CD4-positive, alpha-beta T cell treated with Interleukin-2 at 100 ng/mL for 4 hours (primary cell): ENCODE measurements at regions not wholly inside any gene's neighbourhood (a gene's known extent, or its start where the extent isn't known, plus 50 kb on each side); places are given as distances from the start of the nearest gene placed in this dataset.
"Not testable (repeated sequence)": the region's sequence is repeated elsewhere in the genome, so short reads cannot be mapped to it uniquely, and the experiment has no call there.

ENCODE experiments used
- DNase-seq: peaks from one replicate; pipeline ENCODE4 v3.0.0-alpha.2; 2020; ENCODE audit warnings: low spot score

DNA sequence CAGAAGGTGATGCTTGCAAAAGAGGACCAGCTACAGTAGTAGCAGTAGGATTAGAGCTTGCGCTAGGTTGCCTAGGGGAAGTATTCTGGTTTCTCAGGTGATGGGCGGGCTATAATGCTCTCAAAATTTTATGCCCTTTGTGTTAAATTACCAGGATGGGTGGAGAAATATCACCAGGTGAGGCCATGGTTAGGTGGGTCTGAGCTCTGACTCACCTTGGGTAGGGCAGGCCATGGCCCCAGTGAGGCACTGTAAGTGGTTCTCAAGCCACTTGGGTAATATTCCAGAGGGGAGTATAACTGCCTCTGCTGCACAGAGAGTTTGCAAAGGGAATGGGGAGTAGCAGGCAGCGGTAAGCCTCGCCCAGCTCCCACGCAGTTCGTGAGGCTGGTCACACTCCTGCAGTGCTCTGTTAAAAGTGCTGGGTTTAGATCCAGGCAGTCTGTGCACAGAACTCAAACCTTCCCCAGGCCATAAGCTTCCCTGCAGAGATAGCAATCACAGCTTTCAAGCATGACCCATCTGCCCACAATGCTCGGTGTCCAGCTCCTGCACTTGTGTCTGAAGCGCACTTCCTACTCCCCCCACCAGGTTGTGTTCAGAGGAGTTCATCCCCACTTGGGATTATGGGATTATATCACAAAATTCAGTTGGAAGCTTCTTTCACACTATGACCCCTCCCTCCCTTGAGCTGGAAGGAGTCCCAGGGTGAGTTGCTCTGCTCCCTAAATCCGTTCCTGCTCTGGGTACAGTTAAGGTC lies 575.0 kb downstream of the CHSY3 start:
- DNase-seq: no peak

DNA sequence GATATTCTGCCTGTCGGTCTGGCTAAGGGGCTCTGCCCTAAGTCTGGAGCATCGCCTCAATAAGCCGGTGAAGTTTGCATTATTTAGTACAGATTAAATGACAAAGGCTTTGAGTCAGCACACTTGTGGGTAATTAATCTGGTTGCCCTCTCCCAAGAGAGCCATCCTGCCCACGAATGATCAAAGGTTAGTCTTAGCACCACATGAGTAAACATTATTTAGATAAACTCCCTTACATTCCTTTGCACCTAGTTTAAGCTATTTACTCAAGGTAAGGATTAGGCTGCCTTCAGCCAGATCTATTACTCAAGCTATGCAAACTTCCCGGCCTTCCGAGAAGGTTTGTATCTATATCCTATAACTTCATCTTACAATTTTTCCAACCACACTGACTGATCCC lies 572.1 kb downstream of the CHSY3 start:
- no peak for DNase-seq

DNA sequence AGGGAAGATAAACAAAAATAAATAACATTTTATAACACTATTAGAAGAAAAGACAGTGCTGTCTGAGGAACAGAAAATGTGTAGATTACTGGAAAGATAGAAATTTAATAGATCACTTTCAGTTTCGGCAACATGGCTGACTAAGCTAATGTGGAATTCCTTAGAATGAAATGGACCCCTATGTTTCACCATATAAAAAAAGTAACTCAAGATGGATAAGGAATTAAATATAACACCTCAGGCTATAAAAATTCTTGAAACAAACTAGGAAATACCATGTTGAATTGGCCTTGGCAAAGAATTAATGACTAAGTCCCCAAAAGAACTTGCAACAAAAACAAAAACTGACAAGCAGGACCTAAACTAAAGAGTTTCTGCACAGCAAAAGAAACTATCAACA lies 558.3 kb downstream of the CHSY3 start:
- no peak for DNase-seq

- DNase-seq: no peak
Measured at GRCh38 chr5:130455175-130455574, 550.9 kb downstream of the CHSY3 start.

DNA sequence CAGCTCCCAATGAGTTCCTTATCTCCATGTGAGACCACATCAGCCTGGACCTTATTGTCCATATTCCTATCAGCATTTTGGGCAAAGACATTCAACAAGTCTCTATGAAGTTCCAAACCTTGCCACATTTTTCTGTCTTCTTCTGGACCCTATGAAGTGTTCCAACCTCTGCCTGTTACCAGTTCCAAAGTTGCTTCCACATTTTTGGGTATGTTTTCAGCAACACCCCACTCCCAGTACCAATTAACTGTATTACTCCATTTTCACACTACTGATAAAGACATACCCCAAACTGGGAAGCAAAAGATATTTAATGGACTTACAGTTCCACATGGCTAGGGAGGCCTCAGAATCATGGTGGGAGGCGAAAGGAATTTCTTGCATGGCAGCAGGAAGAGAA lies 548.5 kb downstream of the CHSY3 start:
- no peak for DNase-seq

DNA sequence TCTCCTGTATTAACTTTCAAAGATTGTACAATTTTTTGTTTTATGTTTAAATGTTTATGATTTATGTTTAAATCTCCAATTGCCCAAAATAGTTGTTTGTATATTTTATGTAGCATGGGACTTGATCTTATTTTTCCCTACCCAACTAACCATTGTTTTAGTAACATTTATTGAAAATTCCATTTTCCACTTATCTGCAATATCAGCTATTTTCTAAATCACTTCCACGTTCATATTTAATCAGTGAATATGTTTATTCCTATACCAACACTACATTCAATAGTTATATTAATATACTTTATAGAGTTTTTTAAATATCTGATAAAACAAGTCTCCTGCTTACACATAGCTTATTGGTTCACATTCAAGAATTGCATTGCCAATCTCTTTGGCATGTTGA lies 532.2 kb downstream of the CHSY3 start:
- no peak for DNase-seq

GRCh38 chr5:130427222-130427955 lies 523.1 kb downstream of the CHSY3 start:
- DNase-seq: no peak

- DNase-seq: no peak
Measured at GRCh38 chr5:130425424-130425823, 521.2 kb downstream of the CHSY3 start.

- no peak for DNase-seq
Measured at GRCh38 chr5:130424341-130424740, 520.1 kb downstream of the CHSY3 start.

DNA sequence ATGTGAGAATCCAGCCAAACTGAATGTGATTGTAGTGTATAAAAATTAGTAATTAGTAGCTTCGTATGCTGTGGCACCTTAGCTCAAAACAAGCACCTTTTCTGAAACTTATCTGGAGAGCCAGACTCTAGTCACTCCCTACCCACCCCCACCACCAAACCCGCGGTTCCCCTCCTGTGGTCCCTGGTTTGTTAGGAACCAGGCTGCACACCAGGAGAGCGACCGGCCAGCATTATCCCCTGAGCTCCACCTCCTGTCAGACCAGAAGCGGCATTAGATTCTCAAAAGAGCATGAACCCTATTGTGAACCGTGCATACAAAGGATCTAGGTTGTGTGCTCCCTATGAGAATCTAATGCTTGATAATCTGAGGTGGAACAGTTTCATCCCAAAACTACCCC lies 498.6 kb downstream of the CHSY3 start:
- no peak for DNase-seq

GRCh38 chr5:130400091-130400490 lies 495.8 kb downstream of the CHSY3 start:
- no peak for DNase-seq

GRCh38 chr5:130398825-130399224 lies 494.6 kb downstream of the CHSY3 start:
- DNase-seq: no peak

- DNase-seq: not testable (repeated sequence)
Measured at GRCh38 chr5:130397727-130398126, 493.5 kb downstream of the CHSY3 start.

DNA sequence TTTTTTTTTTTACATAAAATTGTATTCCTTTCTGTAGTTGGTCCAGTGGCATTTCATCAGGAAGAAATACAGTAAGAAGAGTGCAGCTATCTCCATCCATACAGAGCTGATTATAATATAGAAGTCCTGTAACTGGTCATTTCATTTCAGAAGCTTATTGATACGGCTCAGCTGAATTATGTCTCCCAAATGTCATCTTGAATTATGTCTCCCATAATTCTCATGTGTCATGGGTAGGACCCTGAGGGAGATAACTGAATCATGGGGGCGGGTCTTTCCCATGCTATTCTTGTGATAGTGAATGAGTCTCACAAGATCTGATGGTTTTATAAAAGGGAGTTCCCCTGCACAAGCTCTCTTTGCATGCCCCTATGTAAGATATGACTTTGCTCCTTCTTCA lies 492.9 kb downstream of the CHSY3 start:
- no peak for DNase-seq

- not testable (repeated sequence) for DNase-seq
Measured at GRCh38 chr5:130391727-130392264, 487.5 kb downstream of the CHSY3 start.

DNA sequence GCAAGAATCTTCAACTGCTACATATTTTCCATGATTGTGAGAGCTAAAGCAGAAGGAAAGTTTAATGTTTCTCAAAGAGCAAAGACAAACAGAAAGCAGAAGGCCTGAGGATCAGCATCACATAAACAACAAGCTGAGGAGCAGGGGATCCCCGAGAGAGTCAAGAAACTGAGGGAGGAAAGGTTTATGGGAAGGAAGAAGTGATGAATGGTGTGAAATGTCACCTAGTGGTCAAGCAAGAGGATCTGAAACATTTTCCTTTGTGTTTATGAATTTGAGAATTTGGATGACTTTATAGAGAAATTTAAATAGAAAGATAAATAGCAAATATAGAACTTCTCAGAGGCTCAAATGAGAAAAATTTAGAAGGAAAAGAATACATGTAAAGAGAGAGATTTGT lies 481.9 kb downstream of the CHSY3 start:
- no peak for DNase-seq

DNA sequence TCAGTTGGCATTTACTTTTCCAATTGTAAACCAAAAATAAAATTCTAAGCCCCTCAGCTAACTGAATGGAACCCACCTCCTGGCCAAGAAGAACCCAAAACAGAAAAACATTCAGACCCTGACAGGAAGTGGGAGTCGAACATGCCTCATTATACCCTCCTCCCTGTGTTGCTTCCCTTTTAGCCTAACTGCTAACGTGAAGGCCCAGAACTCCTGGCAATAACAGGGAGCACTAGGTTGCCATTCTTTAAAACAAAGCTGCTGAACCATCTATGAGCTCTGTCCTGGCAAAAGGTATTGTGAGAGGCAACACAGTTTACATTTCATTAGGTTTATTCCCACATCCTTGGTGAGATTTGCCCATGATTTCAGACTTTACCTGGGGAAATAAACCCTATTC lies 481.4 kb downstream of the CHSY3 start:
- no peak for DNase-seq

GRCh38 chr5:130365956-130366355 lies 461.7 kb downstream of the CHSY3 start:
- no peak for DNase-seq

DNA sequence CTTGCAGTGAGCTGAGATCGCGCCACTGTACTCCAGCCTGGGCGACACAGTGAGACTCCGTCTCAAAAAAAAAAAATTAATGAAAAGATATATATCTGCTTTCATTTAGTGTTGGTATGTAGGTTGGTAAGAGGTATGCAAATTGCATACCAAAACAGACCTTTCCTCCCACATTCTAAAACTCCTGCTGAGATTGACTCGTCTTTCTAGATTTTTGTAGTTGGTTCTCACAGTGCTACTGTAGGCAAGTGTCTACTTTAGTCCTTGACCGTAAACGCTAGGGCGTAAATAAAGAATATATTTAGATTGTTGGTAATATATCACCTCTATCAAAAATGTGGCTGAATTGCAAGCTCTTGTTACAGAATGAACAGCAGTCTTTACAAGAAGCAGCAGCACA lies 445.9 kb downstream of the CHSY3 start:
- DNase-seq: no peak

DNA sequence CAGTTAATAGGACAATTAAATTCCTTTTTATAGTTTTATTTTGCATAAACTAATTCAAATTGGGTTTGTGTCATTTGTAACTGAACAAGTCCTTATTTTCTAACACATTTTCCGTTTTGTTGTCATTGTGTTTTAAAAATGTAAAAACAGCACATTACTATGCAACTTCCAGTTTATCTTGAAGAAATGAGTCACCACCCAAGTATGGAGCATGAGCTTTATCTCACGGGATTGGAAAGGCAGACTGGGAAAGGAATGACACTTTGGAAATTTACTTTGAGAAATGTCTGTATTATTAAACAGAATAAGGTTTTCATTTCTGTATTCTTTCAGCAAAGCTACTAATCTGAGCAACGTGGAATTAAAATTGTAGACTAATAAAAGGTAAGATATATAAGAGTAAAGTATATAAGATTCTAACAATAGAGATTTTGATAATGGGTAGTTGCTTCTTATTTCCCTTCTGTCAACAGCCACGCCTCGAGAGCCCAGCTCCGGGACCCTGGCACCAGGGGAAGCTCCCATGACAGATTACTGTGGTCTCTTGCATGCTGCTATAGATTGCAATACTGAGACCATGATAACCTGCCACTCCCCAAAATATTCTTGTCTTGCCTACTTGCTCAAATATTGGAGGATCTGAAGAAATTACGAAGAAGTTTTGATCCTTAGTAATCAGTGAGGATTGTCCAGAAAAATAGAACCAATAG lies 433.1 kb downstream of the CHSY3 start:
- no peak for DNase-seq

DNA sequence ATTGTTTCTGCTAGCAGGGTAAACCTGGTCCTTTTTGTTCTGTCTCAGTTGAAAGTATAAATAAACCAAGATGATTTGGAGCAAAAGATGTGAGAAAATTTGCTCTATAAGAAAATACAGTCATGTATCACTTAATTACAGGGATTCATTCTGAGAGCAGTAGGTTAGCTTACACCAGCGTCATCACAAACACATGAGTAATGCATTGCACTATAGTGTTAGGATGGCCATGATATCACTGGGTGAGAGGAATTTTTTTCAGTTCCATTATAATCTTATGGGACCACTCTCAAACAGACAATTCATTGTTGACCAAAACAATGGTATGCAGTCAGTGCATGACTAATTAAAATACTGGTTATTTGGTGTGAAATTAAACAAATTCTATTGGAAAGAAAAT lies 430.9 kb downstream of the CHSY3 start:
- no peak for DNase-seq

- no peak for DNase-seq
Measured at GRCh38 chr5:130333089-130333488, 428.8 kb downstream of the CHSY3 start.

DNA sequence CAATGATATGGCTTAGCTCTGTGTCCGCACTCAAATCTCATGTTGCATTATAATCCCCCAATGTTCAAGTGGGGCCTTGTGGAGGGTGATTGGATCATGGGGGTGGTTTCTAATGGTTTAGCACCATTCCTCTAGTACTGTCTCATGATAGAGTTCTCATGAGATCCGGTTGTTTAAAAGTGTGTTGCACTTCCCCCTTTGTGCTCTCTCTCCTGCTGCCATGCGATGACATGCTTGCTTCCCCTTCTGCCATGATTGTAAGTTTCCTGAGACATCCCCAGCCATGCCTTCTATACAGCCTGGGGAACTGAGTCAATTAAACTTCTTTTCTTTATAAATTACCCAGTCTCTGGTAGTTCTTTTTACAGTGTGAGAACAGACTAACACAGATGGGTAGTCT lies 427.1 kb downstream of the CHSY3 start:
- DNase-seq: no peak
